H9 (cell line): ENCODE measurements at regions not wholly inside any gene's neighbourhood (a gene's known extent, or its start where the extent isn't known, plus 50 kb on each side); places are given as distances from the start of the nearest gene placed in this dataset.

Source experiments
- DNase-seq: peaks from one replicate; pipeline ENCODE4 v3.0.0-alpha.2; 2017
- H2AFZ ChIP-seq: one replicate; pipeline ENCODE4 v1.6.1; 2013; ENCODE audit warnings: mild to moderate bottlenecking, low read length, control low read depth, moderate library complexity
- H2AK5ac ChIP-seq: 2 replicates; pipeline ENCODE4 v1.6.1; 2013; ENCODE audit warnings: low read length, control low read depth, mixed read lengths; ENCODE audit not compliant: insufficient read length
- H2BK120ac ChIP-seq: one replicate; pipeline ENCODE4 v1.6.1; 2013; ENCODE audit warnings: low read depth, mild to moderate bottlenecking, low read length, control low read depth, inconsistent platforms; ENCODE audit not compliant: poor library complexity, severe bottlenecking
- H2BK12ac ChIP-seq: 2 replicates; pipeline ENCODE4 v1.6.1; 2013; ENCODE audit warnings: low read length, control low read depth, mixed read lengths, low read depth; ENCODE audit not compliant: insufficient read length
- H2BK15ac ChIP-seq: 2 replicates; pipeline ENCODE4 v1.6.1; 2013; ENCODE audit warnings: low read depth, low read length, control low read depth
- H2BK20ac ChIP-seq: one replicate; pipeline ENCODE4 v1.6.1; 2013; ENCODE audit warnings: low read depth, mild to moderate bottlenecking, low read length, control low read depth, inconsistent platforms; ENCODE audit not compliant: poor library complexity, severe bottlenecking
- H2BK5ac ChIP-seq: 2 replicates; pipeline ENCODE4 v1.6.1; 2013; ENCODE audit warnings: low read length, control low read depth, mixed read lengths; ENCODE audit not compliant: insufficient read length
- H3K14ac ChIP-seq: 2 replicates; pipeline ENCODE4 v1.6.1; 2013; ENCODE audit warnings: low read length, control low read depth; ENCODE audit not compliant: insufficient read depth
- H3K18ac ChIP-seq: 2 replicates; pipeline ENCODE4 v1.6.1; 2013; ENCODE audit warnings: low read depth, mild to moderate bottlenecking, mixed read lengths, low read length, control low read depth; ENCODE audit not compliant: insufficient read length
- H3K23ac ChIP-seq: 2 replicates; pipeline ENCODE4 v1.6.1; 2013; ENCODE audit warnings: low read length, control low read depth, mixed read lengths, low read depth; ENCODE audit not compliant: insufficient read length
- H3K23me2 ChIP-seq: 2 replicates; pipeline ENCODE4 v1.6.1; 2013; ENCODE audit warnings: low read depth, mild to moderate bottlenecking, mixed read lengths, low read length, control low read depth; ENCODE audit not compliant: insufficient read length, poor library complexity, severe bottlenecking
- H3K27ac ChIP-seq: 2 replicates; pipeline ENCODE4 v1.5.1; 2013; ENCODE audit warnings: low read length, control low read depth, mixed read lengths, low read depth; ENCODE audit not compliant: insufficient read length
- H3K27me3 ChIP-seq: 2 replicates; pipeline ENCODE4 v1.6.1; 2013; ENCODE audit warnings: low read length, control low read depth, inconsistent platforms; ENCODE audit not compliant: insufficient read depth
- H3K4ac ChIP-seq: 2 replicates; pipeline ENCODE4 v1.6.1; 2013; ENCODE audit warnings: low read depth, mild to moderate bottlenecking, control low read depth, inconsistent platforms, low read length, moderate library complexity
- H3K4me1 ChIP-seq: 2 replicates; pipeline ENCODE4 v1.6.1; 2013; ENCODE audit warnings: low read length, control low read depth, inconsistent platforms; ENCODE audit not compliant: insufficient read depth
- H3K4me2 ChIP-seq: 2 replicates; pipeline ENCODE4 v1.6.1; 2013; ENCODE audit warnings: low read length, control low read depth, mixed read lengths; ENCODE audit not compliant: insufficient read length, insufficient read depth
- H3K56ac ChIP-seq: 2 replicates; pipeline ENCODE4 v1.6.1; 2013; ENCODE audit warnings: low read depth, mild to moderate bottlenecking, mixed read lengths, low read length, control low read depth; ENCODE audit not compliant: insufficient read length
- H3K79me1 ChIP-seq: 2 replicates; pipeline ENCODE4 v1.6.1; 2013; ENCODE audit warnings: low read depth, mild to moderate bottlenecking, moderate library complexity, low read length, control low read depth, inconsistent platforms; ENCODE audit not compliant: insufficient read depth, poor library complexity, severe bottlenecking
- H3K79me2 ChIP-seq: 2 replicates; pipeline ENCODE4 v1.6.1; 2013; ENCODE audit warnings: low read length, control low read depth, inconsistent platforms; ENCODE audit not compliant: insufficient read depth
- H3K9ac ChIP-seq: 2 replicates; pipeline ENCODE4 v1.6.1; 2013; ENCODE audit warnings: low read length, control low read depth, mixed read lengths; ENCODE audit not compliant: insufficient read length; ENCODE audit errors: extremely low read depth
- H3K9me3 ChIP-seq: one replicate; pipeline ENCODE4 v1.6.1; 2013; ENCODE audit warnings: low read depth, low read length, inconsistent platforms; ENCODE audit not compliant: control insufficient read depth
- H3T11ph ChIP-seq: one replicate; pipeline ENCODE4 v1.6.1; 2013; ENCODE audit warnings: mild to moderate bottlenecking, low read length, control low read depth, inconsistent platforms
- H4K20me1 ChIP-seq: one replicate; pipeline ENCODE4 v1.6.1; 2013; ENCODE audit not compliant: control insufficient read depth, insufficient read length, insufficient read depth
- H4K5ac ChIP-seq: 2 replicates; pipeline ENCODE4 v1.6.1; 2013; ENCODE audit warnings: low read depth, mild to moderate bottlenecking, mixed read lengths, low read length, control low read depth; ENCODE audit not compliant: insufficient read length
- H4K8ac ChIP-seq: replicated peaks from 2 replicates; pipeline ENCODE4 v1.6.1; 2013; ENCODE audit warnings: low read length, control low read depth, mixed read lengths, low read depth; ENCODE audit not compliant: insufficient read length
- H4K91ac ChIP-seq: 2 replicates; pipeline ENCODE4 v1.6.1; 2013; ENCODE audit warnings: low read depth, mild to moderate bottlenecking, moderate library complexity, mixed read lengths, low read length, control low read depth; ENCODE audit not compliant: insufficient read length
- H3K27ac Mint-ChIP-seq, 3 experiments: 2 replicates in 2 of 3; 3 replicates in 1 of 3; pipeline ENCODE4 v1.8.0; 2020 to 2021; ENCODE audit warnings: mixed read lengths in 3 of 3, mild to moderate bottlenecking in 1 of 3, moderate library complexity in 1 of 3
- H3K27me3 Mint-ChIP-seq: 2 replicates; pipeline ENCODE4 v1.8.0; 2021; ENCODE audit warnings: low read depth, mild to moderate bottlenecking, moderate library complexity, mixed read lengths
- H3K36me3 Mint-ChIP-seq, 3 experiments: 2 replicates in 2 of 3; 3 replicates in 1 of 3; pipeline ENCODE4 v1.8.0; 2020 to 2021; ENCODE audit warnings: low read depth in 3 of 3, mixed read lengths in 3 of 3; ENCODE audit not compliant: insufficient read depth in 1 of 3
- H3K4me1 Mint-ChIP-seq, 2 experiments: 2 replicates each; pipeline ENCODE4 v1.8.0; 2020; ENCODE audit warnings: mixed read lengths in 2 of 2
- H3K4me3 Mint-ChIP-seq, 2 experiments: 2 replicates in 1 of 2; 3 replicates in 1 of 2; pipeline ENCODE4 v1.8.0; 2020 to 2021; ENCODE audit warnings: mild to moderate bottlenecking in 2 of 2, mixed read lengths in 2 of 2, moderate library complexity in 1 of 2
- H3K9me3 Mint-ChIP-seq, 2 experiments: 2 replicates in 1 of 2; 3 replicates in 1 of 2; pipeline ENCODE4 v1.8.0; 2020; ENCODE audit warnings: mild to moderate bottlenecking in 2 of 2, mixed read lengths in 2 of 2, moderate library complexity in 1 of 2
- WGBS: extraction: QIAGEN DNeasy Blood & Tissue Kit; methylation state at CpG from one replicate; pipeline ENCODE4 v1.1.7; 2013; ENCODE audit warnings: missing lambda C conversion rate, low lambda C conversion rate, mixed read lengths; ENCODE audit not compliant: insufficient read length; ENCODE audit errors: extremely low coverage; 5-methylcytosine and 5-hydroxymethylcytosine counted together
- TF ChIP-seq, protein P1 (sequence below): fragments of 200-600 bp; sonication (generic); conservative IDR thresholded peaks from 3 replicates; pipeline ENCODE4 v1.8.0; 2021; ENCODE audit warnings: antibody characterized with exemption, mild to moderate bottlenecking

DNA sequence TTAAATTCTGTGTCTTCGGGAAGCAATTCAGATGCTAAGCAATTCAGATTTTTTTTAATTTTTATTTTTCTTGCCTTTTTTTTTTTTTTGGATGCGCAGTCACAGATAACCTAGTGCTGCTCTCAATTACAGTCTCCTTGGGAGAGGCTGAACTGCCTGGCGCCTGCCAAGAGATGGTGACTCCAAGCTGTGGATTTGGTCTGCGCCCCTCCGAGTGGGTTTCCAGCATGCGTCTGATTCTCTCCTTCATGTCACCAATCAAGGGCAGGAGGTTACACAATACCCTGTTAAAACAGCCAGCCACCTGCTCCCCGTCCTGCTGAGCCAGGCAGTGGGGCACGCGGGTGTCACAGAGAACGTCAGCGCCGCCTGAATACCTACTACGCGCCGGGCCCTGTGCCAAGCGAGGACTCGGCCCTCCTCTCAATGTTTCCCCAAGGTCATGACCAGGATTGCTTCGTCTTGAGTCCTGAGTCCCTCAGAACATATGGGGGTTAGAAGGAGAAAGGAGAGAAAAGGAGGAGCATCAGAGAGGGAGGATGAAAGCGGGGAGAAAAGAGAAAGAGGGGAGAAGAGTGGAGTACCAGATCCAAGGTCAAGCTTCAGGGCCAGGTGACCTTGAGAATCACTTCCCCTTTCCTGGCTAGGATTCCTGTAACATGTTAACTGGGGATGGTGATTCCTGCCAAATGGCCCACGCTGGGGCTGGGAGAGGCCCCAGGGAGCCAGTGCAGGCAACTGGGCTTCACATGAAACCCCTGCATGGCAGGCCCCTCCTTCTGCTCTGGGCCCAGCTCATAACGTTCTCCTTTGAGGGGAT is 213.6 kb downstream of the URI1 start:
- Histone ChIP-seq H3K23me2 (no peaks in the 10 kb centered on the region), H2BK120ac (no peak overlapping the region), H4K20me1 (no peaks in the 10 kb centered on the region), H3K9me3 (no peaks in the 10 kb centered on the region), H3K4me1 (no peaks in the 10 kb centered on the region), H4K8ac (no peak overlapping the region), H2BK5ac (no peak overlapping the region), H3T11ph (no peak overlapping the region), H2BK20ac (no peak overlapping the region), H3K9ac (no peak overlapping the region), H3K79me2 (no peaks in the 10 kb centered on the region), H2BK12ac (no peak overlapping the region), H3K4ac (no peak overlapping the region), H3K23ac (no peak overlapping the region), H3K27me3 (no peaks in the 10 kb centered on the region), H4K5ac (no peak overlapping the region), H3K27ac (no peak overlapping the region), H3K56ac (no peak overlapping the region), H4K91ac (no peak overlapping the region), H3K18ac (no peak overlapping the region), H2AK5ac (no peak overlapping the region), H3K14ac (no peak overlapping the region), H3K4me2 (no peak overlapping the region), H2BK15ac (no peak overlapping the region), H2AFZ (no peak overlapping the region), H3K79me1 (no peaks in the 10 kb centered on the region)
- DNase-seq, result no peak
- WGBS, result no CpG with 5 or more reads among the region's 21 CpGs
- Mint-ChIP-seq H3K9me3 (no peaks in the 10 kb centered on the region), H3K27me3 (peaks cover 4% of the 10 kb centered on the region), H3K4me1 (0 out of 4 replicates have a peak, but pooled peaks cover 0 to 6% of the 10 kb centered on the region in 2 experiments), H3K27ac (no peak overlapping the region; a peak in 2 of 7 replicates), H3K36me3 (no peaks in the 10 kb centered on the region), H3K4me3 (no peak overlapping the region)
- TF ChIP-seq, protein P1, sequence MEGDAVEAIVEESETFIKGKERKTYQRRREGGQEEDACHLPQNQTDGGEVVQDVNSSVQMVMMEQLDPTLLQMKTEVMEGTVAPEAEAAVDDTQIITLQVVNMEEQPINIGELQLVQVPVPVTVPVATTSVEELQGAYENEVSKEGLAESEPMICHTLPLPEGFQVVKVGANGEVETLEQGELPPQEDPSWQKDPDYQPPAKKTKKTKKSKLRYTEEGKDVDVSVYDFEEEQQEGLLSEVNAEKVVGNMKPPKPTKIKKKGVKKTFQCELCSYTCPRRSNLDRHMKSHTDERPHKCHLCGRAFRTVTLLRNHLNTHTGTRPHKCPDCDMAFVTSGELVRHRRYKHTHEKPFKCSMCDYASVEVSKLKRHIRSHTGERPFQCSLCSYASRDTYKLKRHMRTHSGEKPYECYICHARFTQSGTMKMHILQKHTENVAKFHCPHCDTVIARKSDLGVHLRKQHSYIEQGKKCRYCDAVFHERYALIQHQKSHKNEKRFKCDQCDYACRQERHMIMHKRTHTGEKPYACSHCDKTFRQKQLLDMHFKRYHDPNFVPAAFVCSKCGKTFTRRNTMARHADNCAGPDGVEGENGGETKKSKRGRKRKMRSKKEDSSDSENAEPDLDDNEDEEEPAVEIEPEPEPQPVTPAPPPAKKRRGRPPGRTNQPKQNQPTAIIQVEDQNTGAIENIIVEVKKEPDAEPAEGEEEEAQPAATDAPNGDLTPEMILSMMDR, result no peak
